Calu3 (cell line): ENCODE measurements at regions not wholly inside any gene's neighbourhood (a gene's known extent, or its start where the extent isn't known, plus 50 kb on each side); places are given as distances from the start of the nearest gene placed in this dataset.

Source experiments
- BruUV-seq: library from RNA; stranded (reverse); fragments of 400-500 nt; replicated peaks from 2 replicates; lab custom pipeline; 2021; lab: Mats Ljungman, UMichigan
- CTCF ChIA-PET: fragments of 300-600 bp; sonication (Branson Sonifier 250); formaldehyde crosslinking; loops from one replicate; lab custom pipeline; 2022; ENCODE audit warnings: antibody characterized with exemption; lab: Charles Lee
- DNase-seq: peaks from one replicate; pipeline ENCODE4 v3.0.0; 2022
- H3K27ac Mint-ChIP-seq: one replicate; pipeline ENCODE4 v1.8.0; 2022; ENCODE audit warnings: mixed read lengths; ENCODE audit not compliant: unreplicated experiment
- H3K27me3 Mint-ChIP-seq: one replicate; pipeline ENCODE4 v1.8.0; 2022; ENCODE audit warnings: mixed read lengths; ENCODE audit not compliant: unreplicated experiment
- H3K36me3 Mint-ChIP-seq: one replicate; pipeline ENCODE4 v1.8.0; 2022; ENCODE audit warnings: mild to moderate bottlenecking, moderate library complexity, mixed read lengths; ENCODE audit not compliant: insufficient read depth, unreplicated experiment
- H3K4me1 Mint-ChIP-seq: one replicate; pipeline ENCODE4 v1.8.0; 2022; ENCODE audit warnings: mild to moderate bottlenecking, low read depth, mixed read lengths; ENCODE audit not compliant: unreplicated experiment
- H3K4me3 Mint-ChIP-seq: one replicate; pipeline ENCODE4 v1.8.0; 2022; ENCODE audit warnings: mild to moderate bottlenecking, low read depth, moderate library complexity, mixed read lengths; ENCODE audit not compliant: unreplicated experiment
- H3K9me3 Mint-ChIP-seq: one replicate; pipeline ENCODE4 v1.8.0; 2022; ENCODE audit warnings: low read depth, mixed read lengths; ENCODE audit not compliant: unreplicated experiment
- intact Hi-C: fragments of 100-400 bp; cut with micrococcal nuclease; formaldehyde crosslinking; loops from one replicate; pipeline ENCODE4 v1.10.0; 2022; ENCODE audit not compliant: unreplicated experiment
- TF ChIP-seq, protein P1 (sequence below): fragments of 200-600 bp; IDR thresholded peaks from one replicate; pipeline ENCODE4 v1.8.0; 2022; ENCODE audit warnings: antibody characterized with exemption; ENCODE audit not compliant: unreplicated experiment

GRCh38 chr3:68116580-68116979, 462.2 kb upstream of the SUCLG2 start:
- Mint-ChIP-seq H3K36me3 (no peaks in the 10 kb centered on the region), H3K27me3 (no peaks in the 10 kb centered on the region), H3K4me3 (no peak overlapping the region), H3K27ac (no peak overlapping the region), H3K4me1 (no peaks in the 10 kb centered on the region), H3K9me3 (no peaks in the 10 kb centered on the region)
- CTCF ChIA-PET = no interaction called here
- no TSS peak for BruUV-seq
- TF ChIP-seq, protein P1, sequence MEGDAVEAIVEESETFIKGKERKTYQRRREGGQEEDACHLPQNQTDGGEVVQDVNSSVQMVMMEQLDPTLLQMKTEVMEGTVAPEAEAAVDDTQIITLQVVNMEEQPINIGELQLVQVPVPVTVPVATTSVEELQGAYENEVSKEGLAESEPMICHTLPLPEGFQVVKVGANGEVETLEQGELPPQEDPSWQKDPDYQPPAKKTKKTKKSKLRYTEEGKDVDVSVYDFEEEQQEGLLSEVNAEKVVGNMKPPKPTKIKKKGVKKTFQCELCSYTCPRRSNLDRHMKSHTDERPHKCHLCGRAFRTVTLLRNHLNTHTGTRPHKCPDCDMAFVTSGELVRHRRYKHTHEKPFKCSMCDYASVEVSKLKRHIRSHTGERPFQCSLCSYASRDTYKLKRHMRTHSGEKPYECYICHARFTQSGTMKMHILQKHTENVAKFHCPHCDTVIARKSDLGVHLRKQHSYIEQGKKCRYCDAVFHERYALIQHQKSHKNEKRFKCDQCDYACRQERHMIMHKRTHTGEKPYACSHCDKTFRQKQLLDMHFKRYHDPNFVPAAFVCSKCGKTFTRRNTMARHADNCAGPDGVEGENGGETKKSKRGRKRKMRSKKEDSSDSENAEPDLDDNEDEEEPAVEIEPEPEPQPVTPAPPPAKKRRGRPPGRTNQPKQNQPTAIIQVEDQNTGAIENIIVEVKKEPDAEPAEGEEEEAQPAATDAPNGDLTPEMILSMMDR = no peak
- intact Hi-C loops = no loop called here
- no peak for DNase-seq

DNA sequence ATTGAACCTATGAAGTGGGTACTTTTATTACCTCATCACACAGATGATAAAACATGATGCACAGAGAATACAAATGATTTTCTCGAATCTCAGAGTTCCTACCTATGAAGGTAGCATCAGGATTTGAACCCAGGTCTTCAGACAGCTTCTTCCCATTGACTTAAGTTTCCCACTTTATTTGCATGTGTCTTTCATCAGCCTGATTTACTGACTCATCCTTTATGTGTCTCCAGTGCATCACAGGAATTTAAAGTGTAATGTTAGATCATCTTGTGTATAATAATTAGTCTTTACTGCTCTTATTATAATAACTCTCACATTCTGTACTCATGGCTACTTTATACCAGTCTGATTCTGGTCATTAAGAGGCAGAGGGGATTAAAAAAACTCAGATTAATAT, 449.4 kb upstream of the SUCLG2 start:
- CTCF ChIA-PET = no interaction called here
- no peaks in the 10 kb centered on the region for H3K36me3 Mint-ChIP-seq
- BruUV-seq = no TSS peak
- H3K9me3 Mint-ChIP-seq = no peaks in the 10 kb centered on the region
- no peak overlapping the region for H3K27ac Mint-ChIP-seq
- no peak overlapping the region for H3K4me3 Mint-ChIP-seq
- TF ChIP-seq, protein P1 = no peak
- no peak for DNase-seq
- H3K27me3 Mint-ChIP-seq = no peaks in the 10 kb centered on the region
- no peaks in the 10 kb centered on the region for H3K4me1 Mint-ChIP-seq
- intact Hi-C loops = no loop called here

- Mint-ChIP-seq H3K4me3 (no peak overlapping the region), H3K9me3 (no peaks in the 10 kb centered on the region), H3K27me3 (no peaks in the 10 kb centered on the region), H3K36me3 (peaks cover 7% of the 10 kb centered on the region), H3K27ac (peak overlapping the region; percentile 39), H3K4me1 (peaks cover 29% of the 10 kb centered on the region)
- TF ChIP-seq, protein P1 = no peak
- no peak for DNase-seq
- intact Hi-C loops = no loop called here
- BruUV-seq = no TSS peak
- CTCF ChIA-PET = no interaction called here
Measured at GRCh38 chr3:68090571-68090970, 436.2 kb upstream of the SUCLG2 start.

DNA sequence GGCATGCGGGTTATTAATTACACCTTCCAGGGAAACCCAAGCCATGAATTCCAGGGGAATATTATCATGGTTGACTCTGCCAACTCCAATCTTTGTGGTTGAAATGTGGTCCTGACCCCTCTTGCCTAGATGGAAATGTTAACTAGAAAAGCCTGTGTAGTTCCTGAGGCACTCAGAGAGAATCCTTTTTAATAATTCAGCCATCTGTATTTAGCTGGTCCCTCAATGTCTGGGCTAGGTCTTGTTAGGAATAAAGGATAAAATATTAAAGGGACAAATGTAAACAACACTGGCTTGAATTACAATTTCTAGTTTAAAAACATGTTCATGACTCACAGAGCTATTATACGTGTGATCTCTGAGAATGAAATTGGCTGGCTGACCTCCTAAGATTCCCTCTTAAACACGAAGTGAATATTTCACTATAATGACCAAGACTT, 435.2 kb upstream of the SUCLG2 start:
- CTCF ChIA-PET = interaction anchor here (0.7 to 1.7 kb wide), 2 partner anchors 27 to 33 kb away, joined by 3 to 4 read pairs; no protein-coding TSS in a partner anchor
- H3K4me1 Mint-ChIP-seq = peaks cover 29% of the 10 kb centered on the region
- intact Hi-C loops = loop anchor here (2.0 kb wide), 1 partner anchor 35 kb away; no protein-coding TSS in a partner anchor
- peaks cover 7% of the 10 kb centered on the region for H3K36me3 Mint-ChIP-seq
- BruUV-seq = no TSS peak
- TF ChIP-seq, protein P1 = no peak
- peak overlapping the region; percentile 48 for H3K27ac Mint-ChIP-seq
- peaks cover 9% of the 10 kb centered on the region for H3K27me3 Mint-ChIP-seq
- H3K9me3 Mint-ChIP-seq = no peaks in the 10 kb centered on the region
- H3K4me3 Mint-ChIP-seq = peak overlapping the region; percentile 36
- peak; percentile 37 for DNase-seq
